HG03558 (cell line): ENCODE measurements at regions not wholly inside any gene's neighbourhood (a gene's known extent, or its start where the extent isn't known, plus 50 kb on each side); places are given as distances from the start of the nearest gene placed in this dataset.
"Not testable (repeated sequence)": the region's sequence is repeated elsewhere in the genome, so short reads cannot be mapped to it uniquely, and the experiment has no call there.

Experiments used
- ATAC-seq: cut with Tn5 transposase; IDR thresholded peaks from one replicate; pipeline ENCODE4 v1.9.1; 2021; ENCODE audit warnings: moderate number of reproducible peaks; ENCODE audit not compliant: unreplicated experiment; ENCODE audit errors: extremely low read depth

DNA sequence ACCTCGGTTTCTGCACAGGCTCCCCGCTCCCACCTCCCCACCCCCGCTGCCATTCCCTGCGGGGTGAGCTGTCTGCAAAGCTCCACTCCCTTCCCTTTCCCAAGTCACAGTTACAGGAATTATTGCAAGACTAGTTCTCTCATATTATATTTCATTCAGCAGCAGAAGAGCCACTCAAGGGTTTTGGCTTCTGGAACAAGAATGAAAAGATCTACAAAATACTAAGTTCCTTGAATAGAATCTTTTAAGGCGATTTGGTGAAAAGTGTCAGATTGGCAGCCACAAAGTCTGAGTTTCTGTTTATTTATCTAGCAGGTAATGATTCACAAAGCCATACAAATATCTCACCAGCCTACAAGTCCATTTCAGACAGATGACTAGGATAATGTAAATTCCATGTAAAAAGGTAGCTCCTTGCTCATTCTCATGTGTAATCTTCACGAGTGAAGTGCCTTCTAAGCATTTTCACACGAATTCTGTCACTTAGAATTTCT is 221.9 kb upstream of the RBBP8 start:
- no peak for ATAC-seq

DNA sequence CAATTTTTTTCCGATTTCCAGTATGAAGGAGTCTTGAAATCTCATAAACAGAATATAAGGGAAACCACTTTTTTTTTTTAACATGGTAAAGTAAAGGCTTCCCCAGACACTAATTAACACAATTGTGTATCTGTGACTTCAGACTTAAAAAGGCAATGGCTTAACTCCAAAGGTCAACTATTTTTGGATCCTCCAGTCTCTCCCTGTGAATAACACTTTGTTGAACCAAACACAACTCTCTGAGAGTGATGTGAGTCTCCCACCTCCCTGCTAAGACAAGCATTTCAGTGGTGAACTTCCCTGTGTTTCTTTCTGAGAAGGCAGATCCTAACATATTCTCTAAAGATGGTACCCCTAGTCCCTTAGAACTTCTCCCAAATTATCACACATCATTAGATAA is 219.6 kb upstream of the RBBP8 start:
- no peak for ATAC-seq

DNA sequence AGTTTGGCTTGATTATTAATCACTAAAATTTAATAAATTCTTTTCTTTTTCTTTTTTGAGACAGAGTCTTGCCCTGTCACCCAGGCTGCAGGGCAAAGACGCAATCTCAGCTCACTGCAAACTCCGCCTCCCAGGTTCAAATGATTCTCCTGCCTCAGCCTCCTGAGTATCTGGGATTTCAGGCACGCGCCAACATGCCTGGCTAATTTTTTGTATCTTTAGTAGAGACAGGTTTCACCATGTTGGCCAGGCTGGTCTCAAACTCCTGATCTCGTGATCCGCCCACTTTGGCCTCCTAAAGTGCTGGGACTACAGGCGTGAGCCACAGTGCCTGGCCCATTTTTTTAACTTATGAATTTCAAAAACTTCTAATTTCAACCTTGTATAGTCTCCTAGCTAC is 215.6 kb upstream of the RBBP8 start:
- not testable (repeated sequence) for ATAC-seq

DNA sequence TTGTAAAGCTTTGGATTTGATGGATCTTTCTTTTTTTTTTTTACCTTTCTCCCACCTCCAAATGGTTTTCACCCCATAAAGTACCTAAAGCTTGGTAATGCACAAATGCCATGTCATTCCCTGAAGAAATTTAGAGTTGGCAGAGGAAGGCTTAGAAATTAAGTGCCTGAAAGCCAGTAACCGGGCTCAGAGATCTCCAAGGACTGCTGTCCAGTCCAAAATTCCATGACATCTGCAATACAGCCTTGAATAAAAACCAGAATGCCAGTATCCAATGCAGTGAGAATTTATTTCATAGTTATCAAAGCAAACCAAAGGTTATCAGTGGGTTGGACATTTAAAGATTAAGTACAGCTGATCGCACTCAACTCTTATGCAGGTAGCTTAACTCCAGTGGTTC is 209.9 kb upstream of the RBBP8 start:
- no peak for ATAC-seq

DNA sequence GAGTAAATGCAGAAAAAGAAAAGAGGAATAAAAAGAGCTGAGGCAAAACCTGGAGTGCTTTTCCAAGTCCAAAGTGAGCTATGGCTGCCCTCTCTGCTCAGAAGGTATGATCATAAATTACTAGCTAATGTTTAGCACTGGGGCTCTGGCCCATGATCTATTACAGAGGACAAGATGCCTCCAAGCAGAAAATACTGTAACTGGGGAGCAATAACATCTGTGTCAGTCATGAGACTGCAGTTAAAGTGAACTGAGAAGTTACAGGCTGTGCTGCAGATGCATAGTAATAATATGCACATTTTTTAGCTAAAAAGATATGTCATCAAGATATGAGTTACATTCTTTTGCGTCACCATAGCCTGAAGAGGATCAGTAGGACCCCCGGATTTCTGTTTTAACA is 209.4 kb upstream of the RBBP8 start:
- no peak for ATAC-seq

DNA sequence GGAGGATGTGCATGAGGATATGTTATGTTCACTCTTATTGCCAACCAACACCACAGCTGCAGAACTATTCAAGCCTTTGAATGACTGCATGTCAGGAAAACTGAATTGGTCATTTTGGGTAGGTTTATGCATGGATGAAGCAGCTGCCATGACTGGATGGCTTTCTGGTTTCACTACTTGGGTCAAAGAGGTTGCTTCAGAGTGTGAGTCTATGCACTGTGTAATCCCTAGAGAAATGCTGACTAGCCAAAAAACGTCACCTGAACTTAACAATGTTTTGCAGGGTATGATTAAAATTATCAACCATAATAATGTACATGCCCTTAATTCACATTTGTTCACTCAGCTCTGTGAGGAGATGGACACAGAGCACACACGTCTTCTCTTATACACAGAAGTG is 206.7 kb upstream of the RBBP8 start:
- ATAC-seq = no peak

DNA sequence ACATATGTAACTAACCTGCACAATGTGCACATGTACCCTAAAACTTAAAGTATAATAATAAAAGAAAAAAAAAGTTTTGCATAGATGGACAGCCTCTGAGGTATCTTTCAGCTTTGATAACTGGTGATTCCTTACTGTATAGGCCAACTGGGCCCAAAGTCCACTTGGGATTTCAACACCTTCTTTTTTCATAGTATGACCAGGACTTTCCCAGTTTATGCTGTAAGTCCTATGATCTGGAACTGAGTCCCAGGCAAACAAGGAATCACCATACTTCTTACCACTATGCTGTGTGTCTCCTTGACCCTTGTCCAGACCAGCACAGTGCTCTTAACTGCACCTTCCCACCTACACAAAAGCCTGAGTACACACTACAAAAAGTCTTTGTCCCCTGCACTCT is 205.1 kb upstream of the RBBP8 start:
- ATAC-seq = no peak

DNA sequence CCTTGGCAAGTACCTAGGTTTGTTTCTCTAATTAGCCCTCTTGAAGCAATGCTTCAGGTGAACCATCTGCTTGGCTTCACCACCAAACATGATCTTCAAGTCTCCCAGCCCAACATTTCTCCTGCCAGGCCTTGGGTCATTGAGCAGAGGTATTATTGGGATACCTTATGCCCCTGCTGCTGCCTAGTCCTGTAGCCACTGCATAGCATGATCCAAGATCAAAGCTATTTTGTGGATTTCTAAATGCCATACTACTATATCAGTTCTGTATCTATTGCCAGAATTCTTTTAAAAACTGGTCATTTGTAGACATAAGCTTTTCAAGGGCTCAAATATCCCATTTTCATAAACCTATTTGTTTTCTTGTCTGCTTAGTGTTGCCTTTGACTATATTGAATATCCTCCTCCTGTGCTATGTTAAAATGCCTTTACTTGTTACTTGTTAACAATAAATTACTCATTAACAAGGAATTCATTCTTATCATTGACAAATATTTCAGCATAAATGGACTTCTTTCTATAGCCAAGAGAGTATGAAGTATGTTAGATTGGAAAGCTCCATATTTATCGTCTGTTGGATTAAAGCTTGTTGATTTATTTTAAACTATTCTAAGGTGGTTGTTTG is 204.5 kb upstream of the RBBP8 start:
- ATAC-seq = no peak

DNA sequence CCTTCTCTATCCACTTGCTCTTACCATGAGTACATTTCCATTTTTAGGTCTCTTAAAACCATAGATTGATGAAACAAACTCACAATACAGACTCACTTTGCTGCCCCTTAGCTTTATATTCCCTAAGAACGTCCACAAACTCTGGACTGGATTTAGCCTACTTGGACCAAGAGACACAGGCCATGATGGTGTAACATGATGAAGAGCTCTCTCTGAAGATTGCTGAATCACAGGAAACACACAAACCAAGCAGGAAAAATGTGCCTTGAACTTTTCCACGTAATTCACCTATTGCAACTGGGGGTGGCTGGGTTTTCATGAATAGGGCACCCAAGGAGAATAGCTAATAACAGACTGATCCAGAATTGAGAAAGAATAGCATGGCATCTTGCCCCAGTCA is 201.7 kb upstream of the RBBP8 start:
- no peak for ATAC-seq

DNA sequence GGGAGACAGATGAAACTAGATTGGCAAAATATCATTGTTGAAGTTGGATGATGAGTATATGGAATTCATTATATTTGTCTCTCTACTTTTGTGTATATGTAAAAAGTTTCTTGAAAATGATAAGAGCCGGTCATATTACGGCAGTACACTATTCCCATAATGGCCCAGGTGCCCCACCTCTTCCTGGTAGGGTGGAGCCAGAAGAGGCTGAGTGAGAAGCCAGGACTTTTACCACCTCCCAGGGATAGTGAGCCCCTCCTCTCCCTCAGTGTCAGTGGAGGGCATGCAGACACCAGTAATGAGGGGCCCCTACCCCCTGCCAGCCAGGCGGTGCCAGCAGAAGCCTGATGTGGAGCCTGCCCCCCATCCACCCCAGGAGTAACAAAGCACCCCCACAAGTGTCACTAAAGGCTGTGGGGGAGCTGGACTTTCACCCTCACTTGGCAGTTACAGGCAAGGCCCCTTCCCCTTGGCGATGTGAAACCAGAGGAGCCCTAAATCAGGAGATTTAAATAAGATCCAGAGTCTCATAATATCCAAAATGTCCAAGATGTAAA is 198.9 kb upstream of the RBBP8 start:
- ATAC-seq = no peak

DNA sequence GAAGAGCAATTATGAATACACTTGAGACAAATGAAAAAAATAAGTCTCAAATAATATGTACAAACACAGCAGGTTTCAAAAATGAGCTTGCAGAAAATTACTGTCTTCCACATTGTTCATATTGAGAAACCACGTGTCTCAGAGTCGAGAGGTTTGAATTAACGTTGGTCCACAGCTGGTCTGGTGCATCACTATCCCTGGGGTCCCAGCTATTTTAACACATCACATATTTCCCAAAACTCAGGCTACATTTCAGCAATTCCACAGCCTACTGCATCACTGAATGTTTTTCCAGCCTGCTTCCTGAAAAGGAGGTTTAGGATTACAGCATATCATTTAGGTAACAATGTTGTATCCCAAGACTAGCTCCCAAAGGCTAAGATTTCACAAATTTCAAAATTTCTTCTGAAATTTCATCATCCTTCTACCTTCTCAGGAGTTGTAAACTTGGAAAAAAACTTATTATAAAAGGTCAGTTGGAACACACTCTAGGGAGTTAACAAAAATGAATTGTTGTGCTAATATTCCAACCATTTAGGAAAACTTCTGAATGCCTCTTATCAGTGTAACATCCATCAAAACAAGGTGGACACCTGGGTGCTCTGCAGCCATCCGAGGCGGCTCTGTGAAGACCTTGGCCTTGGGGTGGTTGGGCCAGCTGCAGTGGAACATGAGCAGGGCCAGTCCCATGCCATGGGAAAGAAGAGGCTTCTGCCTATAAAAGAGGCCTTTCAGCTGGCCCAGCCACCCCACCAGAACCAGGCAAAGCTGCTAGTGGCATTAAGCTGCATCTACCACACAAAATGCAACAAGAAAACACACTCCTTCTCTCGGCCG is 198.1 kb upstream of the RBBP8 start:
- no peak for ATAC-seq

DNA sequence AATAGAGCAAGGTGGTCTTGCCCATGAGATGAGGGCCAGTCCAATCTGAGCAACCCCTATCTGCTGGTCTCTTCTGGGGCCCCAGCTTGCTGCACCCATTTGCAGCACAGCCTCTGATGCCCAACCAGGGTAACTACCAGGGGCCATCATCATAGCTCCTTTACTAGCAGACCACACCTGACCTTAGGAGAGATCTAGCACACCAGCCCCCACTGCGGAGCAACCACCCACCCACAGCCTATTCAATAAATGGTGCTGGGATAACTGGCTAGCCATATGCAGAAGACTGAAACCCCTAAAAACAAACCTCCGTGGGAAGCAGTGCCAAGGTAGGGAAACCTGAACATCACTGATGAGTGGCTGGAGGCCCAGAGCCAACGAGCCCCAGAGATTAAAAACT is 196.1 kb upstream of the RBBP8 start:
- no peak for ATAC-seq

DNA sequence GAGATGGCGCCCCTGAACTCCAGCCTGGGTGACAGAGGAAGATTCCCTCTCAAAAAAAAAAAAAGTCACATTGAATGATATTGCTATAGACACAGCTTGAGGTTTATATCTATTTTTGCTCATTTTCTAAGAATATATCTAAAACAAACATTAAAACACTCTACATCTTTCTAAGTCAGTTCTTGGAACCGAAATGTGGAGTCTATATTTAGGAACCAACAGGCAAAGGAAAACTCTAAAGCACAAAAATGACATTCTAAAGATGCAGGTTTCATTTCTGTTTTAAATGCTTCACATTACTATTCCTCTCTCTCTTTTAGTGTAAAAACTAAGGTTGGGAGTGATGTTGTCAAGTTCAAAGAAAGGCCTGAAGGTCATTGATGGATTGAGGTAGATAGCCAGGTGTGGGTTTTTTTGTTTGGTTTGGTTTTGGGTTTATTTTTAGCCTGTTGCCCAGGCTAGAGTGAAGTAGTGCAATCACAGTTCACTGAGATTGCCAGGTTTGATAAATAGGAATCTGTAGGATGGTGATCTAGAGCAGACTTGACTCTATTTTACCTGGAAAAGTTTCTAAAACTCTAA is 194.0 kb upstream of the RBBP8 start:
- no peak for ATAC-seq

DNA sequence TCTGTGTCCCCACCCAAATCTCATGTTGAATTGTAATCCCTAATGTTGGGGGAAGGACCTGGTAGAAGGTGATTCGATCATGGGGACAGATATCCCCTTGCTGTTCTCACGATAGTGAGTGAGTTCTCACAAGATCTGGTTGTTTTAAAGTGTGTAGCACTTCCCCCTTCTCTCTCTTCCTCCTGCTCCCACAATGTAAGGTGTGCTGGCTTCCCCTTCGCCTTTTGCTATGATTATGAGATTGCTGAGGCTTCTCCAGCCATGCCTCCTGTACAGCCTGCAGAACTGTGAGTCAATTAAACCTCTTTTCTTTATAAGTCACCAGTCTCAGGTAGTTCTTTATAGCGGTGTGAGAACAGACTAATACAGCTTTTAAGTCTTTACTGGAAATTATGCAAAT is 193.3 kb upstream of the RBBP8 start:
- ATAC-seq = no peak

DNA sequence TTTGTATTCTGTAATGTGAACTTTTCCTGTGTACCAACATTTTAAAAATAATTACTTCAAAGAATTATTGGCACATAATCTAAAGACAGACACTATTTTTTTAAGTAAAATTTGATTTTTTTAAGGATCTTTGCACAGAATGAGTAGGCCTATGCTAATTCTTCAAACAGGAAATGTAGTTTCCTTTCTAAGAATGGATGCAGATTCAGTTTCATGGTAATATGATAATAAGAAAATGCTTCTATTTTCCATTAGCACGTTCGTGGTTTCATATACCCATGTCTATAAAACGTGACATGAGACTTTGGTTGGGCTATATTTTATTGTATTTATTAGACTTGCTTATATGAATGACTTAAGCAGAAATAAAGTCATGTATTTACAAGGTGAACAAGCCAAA is 191.8 kb upstream of the RBBP8 start:
- ATAC-seq = no peak

DNA sequence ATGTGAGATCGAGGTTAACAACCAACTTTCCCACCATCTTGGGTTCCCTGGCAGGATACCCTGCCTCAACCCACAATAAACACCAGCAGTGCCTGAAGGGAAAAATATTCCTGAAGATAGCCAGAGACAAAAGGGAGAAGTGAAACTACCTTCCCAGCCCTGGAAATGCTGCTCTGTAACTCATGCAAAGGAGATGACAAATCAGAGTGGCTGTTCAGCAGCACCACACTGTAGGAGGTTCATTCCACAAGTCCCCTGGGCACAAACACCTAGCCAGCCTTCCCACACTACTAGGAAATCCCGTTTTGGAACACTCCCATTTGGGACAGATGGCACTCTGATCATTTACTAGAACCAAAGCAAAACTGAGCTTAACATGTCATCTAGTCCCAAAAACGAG is 190.7 kb upstream of the RBBP8 start:
- ATAC-seq = no peak

DNA sequence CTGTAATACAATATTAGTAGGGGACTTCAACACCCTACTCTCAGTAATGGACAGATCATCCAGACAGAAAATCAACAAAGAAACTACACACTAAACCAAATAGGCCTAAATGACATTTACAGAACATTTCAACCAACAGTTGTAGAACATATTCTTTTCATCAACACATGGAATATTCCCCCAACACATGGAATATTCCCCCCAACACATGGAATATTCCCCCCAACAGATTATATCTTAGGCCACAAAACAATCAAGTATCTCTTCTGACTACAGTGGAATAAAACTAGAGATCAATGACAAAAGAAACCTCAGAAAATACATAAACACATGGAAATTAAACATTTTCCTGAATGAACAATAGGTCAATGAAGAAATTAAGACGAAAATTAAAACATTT is 187.2 kb upstream of the RBBP8 start:
- no peak for ATAC-seq

DNA sequence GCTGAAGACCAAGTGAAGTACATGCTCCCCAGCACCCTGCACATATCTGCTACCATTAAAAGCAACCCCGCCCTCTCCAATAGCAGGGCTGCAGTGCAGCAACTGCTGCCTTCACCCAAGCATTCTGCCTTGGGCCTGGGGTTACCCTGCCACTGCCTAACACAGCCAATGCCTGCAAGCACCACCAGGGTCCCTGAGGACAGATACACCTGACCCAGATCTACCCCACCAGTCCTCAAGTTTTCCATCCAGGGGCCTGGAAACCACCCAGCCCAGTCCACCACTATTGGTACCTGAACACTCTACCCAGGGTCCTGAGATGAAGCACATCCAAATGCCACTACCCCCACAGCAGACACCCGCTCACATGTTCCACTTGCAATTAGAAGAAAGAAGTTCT is 181.1 kb upstream of the RBBP8 start:
- ATAC-seq = no peak

DNA sequence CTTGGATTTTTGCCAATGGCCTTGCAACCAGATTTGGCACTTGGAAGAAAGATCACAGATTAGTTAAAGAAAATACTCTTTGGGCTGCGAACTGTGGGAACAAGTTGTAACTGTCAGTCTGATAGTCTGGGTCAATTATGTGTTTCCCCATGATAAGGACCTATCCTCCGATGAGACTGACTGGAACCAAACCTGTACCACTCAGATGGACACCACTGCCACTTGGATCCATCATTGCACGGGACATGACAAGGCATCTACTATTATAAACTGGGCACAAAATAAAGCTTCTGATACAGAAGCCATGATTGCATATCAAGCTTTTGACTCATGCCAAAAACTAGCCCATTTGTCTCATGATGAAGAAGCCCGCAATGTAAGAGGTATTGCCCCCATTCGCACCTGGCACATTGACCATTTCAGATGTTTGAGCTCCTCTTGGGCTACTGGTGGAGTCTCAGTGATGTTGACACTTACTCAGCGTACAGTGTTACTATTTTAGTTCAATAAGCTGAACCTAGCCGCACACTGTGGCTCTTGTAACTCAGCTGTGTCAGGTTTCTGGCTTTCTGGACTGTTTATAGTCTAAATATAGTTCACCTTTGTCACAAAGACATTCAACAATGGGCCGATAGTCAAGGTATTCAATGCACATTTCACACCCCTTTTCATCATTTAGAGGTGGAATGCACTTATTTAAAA is 179.8 kb upstream of the RBBP8 start:
- ATAC-seq = no peak

DNA sequence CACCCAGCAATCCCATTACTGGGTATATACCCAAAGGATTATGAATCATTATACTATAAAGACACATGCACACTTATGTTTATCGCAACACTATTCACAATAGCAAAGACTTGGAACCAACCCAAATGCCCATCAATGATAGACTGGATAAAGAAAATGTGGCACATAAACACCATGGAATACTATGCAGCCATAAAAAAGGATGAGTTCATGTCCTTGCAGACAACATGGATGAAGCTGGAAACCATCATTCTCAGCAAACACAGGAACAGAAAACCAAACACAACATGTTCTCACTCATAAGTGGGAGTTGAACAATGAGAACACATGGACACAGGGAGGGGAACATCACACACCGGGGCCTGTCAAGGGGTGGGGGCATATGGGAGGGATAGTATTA is 169.1 kb upstream of the RBBP8 start:
- not testable (repeated sequence) for ATAC-seq

DNA sequence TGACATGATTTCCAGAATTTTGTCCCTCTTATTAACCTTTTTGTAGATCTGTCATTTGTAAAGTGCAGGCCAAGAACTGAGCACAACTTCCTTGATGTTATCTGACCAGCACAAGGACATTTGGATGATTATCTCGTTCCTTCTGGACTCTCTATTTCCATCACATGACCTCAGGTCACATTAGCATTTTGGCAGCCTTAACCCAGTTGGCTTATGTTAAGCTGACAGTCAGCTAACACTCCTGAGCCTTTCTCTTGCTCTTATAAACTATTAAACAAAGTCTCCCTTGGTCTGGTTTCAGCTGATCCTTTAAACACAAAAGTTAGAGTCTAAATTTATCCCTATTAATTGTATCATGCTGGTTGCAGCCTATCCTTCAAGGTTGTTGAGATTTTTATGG is 167.2 kb upstream of the RBBP8 start:
- ATAC-seq = no peak
